ENCODE measurements at regions not wholly inside any gene's neighbourhood (a gene's known extent, or its start where the extent isn't known, plus 50 kb on each side); places are given as distances from the start of the nearest gene placed in this dataset.
"Not testable (repeated sequence)": the region's sequence is repeated elsewhere in the genome, so short reads cannot be mapped to it uniquely, and the experiment has no call there.

DNA sequence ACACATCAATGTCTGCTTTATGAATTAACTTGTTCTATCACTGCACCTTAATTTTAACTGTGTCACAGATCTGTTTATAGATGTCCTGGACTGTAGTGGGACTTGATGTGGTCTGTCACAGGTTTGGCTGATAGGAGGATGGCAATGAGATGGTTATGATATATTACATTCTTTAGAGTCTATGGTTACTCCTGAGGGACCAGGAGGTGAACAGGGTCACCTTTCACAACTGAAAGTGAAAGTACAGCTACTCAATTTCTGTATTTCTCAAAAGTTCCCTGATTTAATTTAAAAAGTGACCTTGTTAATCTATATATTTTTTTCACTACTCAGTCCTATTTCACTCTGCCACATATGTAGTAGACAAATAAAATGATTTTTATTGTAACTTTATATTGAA is 1284.1 kb upstream of the GYPC start:
- no peak for ATAC-seq

DNA sequence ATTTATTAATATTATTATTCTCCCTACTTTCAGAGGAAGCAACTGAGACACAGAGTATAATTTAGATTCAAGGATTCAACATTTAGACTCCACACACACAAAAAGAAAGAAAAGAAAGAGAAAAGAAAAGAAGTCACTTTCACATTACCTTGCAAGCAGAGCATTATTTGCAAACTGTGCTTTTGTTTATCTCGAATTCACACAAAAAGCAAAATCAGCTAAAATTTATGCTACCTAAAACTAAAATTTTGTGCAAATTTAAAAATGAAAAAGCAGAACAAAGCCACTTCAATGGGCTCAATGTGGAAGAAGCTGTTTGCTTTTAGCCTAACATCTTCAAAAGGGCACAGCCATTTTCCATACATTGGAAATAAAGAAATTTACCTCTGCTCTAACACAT is 1282.7 kb upstream of the GYPC start:
- no peak for ATAC-seq

DNA sequence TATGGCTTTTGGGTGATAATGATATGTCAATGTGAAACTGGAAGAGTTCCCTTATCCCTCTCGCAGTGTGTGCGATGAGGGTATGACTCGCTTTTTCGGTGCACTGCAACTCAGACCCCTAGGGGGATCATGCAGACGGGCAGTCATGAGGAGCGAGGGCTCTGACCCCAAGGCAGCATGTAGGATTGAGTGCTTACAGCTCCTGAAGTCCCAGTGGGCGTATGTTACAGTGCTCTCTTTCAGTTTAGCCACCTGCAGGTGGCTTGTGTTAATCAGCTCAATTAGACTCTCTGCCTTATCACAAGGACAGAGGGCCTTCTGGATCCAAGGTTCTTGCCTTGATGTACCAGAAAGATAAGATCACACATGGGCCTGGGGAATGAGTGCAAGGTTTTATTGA is 1269.9 kb upstream of the GYPC start:
- no peak for ATAC-seq

DNA sequence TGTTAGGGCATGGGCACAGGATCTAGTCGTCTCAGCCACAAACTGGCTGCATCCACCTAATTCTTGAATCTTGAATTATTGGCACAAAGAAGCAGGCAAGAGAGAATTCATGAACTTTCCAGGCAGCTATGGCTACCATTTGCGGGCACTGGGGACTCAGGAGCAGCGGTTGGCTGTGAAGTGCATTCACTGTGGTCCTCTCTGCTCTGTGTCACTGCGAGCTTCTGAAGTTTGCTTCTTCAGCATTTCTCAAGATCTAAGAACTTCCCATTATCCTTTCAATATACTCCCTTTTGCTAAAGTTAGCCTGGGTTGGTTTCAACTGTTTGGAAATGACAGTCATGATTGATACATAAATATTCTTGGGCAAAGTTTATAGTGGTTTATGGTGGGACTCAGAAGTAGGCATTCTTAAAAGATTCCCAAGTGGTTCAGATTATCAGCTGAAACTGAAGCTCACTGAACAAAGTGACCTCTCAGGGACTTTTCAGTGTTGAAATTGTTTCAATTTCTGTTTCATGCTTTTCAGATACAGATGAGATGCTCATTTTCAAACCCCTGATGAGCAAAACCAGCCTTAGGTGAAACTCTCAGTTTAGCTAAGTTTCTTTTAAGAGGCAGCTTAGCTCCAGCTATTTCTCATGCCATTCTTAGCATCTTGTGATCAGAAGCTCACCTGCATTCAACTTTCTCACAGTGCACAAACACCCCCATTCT is 1258.3 kb upstream of the GYPC start:
- ATAC-seq = no peak

DNA sequence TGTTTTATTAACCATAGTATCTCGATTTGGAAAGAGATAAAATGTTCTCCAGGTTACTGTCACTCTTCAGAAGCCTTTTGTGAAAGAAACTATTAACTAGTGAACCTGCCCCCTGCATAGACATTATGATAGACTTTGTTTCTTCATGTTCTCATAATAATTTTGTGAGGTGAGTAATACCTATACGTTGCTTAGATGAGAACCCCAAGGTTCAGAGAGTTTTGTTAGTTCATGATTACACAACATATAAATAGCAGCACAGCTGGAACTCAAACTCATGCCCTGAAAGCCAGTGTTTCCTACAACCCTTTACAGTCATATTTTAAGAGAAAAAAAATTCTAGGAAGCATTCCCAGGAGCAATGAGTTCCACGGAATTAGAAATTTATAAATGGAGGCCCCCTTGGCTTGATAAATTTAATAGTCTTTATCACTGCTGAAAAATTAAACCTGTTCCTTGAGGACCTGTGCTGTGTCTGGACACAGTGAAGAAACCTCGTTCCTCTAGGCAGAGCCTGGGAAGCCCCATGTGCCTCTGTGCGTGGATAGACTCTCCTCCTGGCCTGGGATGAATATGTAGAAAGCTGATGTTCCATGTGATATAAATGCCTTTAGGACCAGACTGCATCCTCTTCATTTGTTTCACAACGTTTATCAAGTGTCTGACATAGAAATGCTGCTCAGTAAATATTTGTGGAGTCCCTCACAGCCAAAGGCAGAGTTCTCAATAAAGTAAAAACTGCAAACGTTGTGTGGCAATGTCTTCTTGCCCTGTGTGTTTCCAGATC is 1257.0 kb upstream of the GYPC start:
- no peak for ATAC-seq

DNA sequence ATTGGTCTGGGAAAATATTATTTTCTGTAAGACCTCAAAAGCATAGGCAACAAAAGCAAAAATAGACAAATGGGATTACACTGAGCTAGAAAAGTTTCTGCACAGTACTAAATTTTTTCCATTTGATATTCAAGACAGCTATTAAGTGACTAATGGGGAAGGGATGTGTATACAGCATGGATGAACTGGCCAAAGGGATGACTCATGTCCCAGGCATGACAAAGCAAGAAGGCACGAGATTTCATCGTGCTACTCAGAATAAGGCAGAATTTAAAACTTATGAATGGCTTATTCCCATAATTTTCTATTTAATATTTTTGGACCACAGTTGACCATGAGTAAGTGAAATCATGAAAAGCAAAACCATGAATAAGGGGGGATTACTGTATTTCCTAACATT is 1250.1 kb upstream of the GYPC start:
- no peak for ATAC-seq

DNA sequence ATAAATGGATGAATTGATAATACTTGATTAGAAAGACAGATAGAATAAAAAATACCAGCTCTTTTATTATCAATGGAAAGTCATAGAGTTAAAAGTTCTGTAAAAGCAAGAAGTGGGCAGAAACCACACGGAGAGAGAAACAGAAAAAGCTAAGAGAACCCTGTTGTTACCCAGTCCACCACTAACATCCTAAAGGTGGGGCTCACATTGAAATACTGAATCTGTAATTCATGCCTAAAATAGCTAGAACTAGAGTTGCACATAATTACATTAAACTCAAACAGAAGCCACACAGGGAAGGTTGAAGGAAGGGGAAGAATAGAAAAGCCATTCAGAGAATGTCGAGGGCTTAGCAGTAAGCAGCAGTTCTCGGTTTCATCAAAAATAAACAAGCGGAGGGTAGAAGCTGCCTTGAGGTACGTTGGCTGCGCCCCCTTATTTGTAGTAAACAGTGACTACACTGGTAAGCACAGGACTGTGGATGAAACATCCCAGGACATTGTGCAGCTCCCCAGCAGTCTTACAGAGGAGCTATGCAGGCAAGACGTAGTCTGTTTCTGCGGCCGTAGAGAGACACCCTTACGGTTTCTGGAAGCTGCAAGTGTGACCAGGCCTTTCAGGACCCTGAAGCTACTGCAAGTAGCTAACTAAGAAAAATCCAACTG is 1247.0 kb upstream of the GYPC start:
- no peak for ATAC-seq

DNA sequence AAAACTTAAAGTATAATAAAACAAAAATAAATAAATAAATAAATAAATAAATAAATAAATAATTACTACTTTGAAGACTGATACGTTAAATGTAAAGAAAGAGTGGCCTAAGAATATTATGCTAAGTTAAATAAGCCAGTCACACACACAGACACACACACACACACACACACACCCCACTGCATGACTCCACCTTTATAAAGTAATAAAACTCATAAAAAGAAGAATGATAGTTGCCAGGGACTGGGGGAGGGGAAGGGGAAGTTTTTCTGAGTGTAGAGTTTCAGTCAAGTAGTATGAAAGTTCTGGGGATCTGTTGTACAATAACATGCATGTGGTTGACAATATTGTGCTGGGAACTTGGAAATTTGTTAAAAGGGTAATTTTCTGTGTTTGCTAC is 1237.5 kb upstream of the GYPC start:
- ATAC-seq = no peak

DNA sequence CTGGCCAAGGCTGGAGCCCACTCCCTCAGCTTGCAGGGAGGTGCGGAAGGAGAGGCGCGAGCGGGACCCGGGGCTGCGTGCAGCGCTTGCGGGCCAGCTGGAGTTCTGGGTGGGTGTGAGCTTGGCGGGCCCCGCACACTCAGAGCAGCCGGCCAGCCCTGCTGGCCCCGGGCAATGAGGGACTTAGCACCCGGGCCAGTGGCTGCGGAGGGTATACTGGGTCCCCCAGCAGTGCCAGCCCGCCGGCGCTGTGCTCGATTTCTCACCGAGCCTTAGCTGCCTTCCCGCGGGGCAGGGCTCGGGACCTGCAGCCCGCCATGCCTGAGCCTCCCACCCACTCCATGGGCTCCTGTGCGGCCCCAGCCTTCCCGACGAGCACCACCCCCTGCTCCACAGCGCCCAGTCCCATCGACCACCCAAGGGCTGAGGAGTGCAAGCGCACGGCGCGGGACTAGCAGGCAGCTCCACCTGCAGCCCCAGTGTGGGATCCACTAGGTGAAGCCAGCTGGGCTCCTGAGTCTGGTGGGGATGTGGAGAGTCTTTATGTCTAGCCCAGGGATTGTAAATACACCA is 1233.7 kb upstream of the GYPC start:
- ATAC-seq = not testable (repeated sequence)

DNA sequence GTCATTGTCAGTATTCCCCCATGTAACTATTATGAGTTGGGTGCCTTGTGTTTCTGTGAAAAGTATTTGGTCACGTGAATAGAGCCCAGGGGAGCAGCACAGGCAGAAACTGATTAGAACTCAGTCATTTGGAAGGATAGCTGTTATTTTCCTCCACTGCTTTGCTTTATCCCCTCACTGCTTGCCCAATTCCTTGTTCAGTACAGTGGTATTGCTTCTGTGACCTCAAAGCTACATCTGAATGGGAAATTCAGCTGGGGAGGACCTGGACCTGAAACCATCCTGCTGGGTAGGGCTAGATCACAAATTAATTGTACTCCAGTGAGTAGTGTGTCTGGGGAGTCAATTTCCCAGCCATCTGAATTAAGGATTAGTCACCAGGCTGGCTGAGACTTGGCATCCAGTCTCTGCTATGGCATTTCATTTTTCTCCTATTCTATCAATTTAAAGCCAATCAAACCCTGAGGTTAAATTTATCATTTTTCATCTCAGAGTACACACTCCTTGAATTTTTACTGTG is 1231.6 kb upstream of the GYPC start:
- no peak for ATAC-seq

DNA sequence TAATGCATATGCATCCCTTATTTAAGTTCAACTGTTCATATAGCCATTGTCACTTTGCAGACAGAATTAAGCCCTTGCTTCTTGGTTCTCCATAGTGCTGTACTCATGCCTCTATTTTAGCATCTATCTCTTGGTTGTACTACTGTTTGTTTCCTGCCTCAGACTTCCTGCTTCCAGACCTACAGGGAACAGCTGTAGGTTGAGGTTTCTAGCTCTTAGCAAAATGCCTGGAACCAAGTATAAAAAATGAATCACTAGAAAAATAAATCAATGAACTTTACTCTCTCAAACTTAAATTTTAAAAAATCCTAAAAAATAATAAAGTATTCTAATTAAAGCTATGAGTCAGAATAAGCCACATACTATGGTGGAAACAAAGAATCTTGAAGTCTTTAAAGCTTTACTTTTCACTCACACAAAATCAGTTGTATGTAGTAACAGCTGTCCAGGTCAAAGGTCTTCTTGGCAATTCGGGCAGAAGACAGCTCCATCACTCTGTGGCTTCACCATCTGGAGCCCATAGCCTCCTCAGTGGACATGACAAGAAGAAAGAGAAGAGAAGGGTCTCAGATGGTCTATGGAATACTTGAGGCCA is 1228.1 kb upstream of the GYPC start:
- no peak for ATAC-seq

DNA sequence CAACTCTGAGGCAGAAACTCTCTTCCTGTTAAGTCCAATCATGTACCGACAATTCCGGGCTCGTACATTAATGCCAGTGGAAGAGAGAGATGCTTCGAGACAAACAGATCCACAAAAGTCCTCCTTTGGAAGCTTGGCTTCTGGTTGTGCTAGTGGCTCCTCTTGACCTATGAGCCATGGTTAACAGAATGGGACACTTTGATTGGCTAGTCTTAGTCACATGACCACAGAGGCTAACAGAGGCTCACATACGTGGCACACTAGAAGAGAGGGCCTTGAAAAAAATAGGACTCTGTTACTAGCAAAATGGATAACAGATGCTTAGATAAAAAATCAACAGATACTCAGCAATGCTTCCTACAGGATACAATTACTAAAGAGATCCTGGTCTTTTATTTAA is 1211.9 kb upstream of the GYPC start:
- no peak for ATAC-seq

DNA sequence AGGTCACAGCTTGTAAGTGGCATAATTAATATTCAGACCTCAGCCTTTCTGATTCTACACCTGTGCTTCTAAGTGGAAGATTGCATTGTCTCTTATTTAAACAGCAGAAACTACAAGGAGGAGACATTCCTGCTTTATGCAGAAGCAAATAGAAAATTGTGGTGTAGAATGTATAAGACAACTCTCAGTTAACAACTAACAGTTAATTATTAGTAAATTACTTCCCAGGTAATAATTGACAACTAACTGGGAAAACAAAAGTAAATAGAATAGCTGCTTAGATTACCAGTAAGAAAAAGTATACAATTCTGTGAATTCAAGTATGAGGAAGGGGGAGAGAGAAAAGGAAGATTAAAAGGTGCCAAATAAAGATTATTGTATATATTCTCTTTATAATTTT is 1210.5 kb upstream of the GYPC start:
- ATAC-seq = no peak

DNA sequence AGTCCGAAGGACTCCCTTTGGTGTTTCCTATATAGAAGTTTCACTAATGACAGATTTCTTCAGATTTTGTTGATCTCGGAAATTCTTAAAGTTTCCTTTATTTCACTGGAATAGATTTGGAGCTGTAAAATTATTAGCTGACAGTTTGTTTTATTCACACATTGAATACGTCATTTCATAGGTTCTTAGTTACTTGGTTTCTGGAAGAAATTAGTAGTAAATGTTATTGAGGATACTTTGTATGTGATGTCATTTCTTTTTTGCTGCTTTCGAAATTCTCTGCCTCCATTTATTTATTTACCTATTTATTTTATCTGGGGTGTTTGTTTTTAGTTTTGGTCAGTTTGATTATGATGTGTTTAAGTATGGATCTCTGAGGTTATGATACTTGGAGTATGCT is 1205.9 kb upstream of the GYPC start:
- no peak for ATAC-seq

DNA sequence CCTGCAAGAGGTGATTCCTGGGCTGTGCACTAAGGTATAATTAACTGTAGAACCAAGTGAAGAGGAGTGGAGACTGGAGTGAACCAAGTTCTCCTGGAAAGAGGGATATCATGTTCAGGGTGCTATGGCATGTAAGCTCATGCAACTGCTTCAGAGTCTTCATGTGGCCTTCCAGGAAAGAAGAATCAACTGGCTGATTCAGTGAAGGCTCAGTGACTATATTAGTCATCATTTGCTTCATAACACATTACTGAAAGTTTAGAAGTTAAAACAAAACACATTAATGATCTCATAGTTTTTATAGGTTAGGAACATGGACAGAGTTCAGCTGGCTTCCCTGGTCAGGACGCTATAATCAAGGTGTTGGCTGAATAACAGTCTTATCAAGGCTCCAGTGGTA is 1200.8 kb upstream of the GYPC start:
- no peak for ATAC-seq

DNA sequence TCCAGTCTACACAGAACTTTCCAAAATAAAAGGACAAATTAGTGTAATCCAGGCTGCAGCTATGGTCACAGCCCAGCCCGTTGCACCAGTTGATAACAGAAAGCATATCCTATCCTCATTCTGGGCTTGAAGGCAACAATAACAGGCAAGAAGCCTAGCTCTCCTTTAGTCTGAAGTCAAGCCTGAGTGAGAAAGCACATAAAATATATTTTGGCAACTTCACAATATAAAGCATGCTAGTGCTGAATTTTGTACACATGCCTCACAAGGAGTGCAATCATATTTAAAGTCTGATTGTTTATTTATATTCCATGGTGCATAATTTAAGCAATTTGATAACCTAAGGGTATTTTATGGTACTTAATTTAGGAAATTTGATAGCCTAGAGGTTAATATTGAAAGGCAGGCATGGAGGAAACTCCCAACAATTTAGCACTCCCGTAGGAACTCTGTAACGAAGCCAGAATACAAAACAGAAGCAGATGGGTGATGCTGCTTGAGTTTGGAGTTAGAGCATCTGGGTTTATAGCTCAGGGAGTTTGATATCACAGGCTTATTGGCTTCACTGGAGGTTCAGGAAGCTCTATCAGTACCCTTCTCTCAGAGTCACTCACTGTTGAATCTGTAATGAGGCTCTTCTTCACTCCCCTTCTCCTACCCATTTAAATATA is 1199.1 kb upstream of the GYPC start:
- no peak for ATAC-seq

DNA sequence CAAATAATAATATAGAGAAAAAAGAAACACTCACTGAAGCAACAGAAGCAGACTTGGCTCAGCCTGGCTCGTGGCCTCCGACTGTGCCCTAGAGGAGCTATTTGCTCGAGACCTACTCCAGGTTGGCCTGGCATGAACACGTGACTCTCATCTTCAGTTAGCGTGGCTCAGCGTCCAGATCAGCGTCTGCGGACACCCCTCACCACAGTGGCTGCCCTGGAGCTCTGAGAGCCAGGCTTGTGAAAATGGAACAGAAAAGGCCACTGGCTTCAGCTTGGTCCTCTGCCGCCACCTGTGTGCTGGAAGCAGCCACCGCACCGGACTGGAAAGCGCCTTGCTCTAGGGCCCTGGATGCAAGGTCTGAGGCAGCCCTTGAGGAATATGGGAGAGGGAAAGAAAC is 1184.0 kb upstream of the GYPC start:
- no peak for ATAC-seq

DNA sequence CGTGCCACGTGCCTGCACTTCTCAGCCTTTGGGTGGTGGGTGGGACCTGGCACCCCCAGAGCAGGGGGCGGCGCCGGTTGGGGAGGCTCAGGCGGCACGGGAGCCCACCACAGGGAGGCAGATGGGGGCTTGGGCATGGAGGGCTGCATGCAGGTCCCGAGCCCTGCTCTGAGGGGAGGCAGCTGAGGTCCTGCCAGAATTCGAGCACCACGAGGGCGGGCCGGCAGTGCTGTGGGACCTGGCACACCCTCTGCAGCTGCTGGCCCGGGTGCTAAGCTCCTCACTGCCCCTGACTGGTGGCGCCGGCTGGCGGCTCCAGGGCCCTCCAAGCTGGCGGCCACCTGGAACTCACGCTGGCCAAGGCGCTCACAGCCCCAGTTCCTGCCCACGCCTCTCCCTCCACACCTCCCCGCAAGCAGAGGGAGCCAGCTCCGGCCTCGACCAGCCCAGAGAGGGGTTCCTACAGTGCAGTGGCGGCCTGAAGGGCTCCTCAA is 1176.8 kb upstream of the GYPC start:
- no peak for ATAC-seq

DNA sequence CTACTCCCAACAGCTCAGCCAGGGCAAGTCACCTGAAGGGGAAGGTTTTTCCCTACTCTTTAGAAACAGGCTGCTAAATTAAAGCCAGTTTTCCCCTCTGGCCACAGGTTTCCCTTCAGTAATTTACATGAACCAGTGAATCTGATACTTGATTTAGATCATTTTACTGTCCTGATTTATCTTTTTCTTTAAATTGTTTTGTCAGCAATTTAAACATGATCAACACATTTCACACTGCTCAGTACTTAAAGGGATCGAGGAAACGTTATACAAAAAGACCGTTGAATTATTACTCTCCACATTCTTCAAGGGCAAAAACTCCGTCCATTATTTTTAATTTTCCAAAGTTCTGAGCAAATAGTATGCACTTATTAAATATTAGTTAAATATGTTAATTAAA is 1165.7 kb upstream of the GYPC start:
- ATAC-seq = no peak

DNA sequence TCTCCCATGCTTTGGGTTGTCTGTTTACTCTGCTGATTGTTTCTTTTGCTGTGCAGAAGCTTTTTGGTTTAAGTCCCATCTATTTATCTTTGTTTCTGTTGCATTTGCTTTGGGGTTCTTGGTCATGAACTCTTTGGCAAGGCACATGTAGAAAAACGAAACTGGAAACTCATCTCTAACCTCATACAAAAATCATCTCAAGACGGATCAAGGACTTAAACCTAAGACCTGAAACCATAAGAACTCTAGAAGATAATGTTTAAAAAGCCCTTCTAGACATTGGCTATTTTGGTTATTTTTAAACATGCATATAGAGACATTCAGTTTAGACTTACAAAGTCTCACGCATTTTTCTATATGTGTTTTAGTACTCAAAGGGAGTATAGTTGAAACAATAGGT is 1164.3 kb upstream of the GYPC start:
- no peak for ATAC-seq

DNA sequence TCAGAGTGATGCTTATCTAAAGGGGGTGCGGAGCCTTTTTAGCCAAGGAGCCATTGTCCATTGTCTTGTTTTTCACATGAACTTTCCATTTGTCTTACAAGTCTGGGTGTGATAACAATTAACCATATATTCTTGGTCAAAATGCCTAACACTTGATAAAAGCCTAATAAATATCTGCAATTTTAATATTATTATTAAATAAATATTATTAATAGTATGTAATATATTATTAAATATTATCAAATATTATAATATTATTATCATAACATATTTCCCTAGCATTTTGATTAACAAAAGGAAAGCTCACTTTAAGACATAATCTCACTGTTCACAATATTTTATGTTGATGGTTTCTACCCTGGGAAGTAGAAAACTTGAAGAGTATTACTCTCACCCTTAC is 1143.6 kb upstream of the GYPC start:
- ATAC-seq = no peak

DNA sequence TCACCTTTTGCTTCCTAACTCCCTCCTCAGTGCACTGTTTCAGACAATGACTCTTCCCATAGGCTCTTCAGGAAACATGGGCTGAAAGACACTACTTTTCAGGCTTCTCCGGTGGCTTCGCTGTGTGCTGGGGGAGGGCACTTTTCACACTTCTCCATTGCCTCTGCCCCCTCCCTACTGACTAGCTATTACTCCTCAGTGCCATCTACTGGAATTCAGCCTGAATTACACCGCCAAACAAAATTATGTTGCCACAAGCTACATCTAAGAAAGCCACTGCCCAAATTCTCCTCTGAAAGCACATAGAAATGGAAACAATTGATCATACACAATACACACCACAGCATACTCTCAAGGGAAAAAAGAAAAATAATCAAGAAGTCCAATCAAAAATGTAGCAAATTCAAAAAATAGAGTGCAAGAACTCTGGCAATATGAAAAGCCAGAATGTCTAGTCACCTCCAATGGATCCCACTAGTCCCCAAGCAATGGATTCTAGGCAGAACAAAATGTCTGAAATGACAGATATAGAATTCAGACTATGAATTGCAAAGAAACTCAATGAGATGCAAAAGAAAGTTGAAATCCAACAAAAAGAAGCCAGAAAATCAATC is 1139.4 kb upstream of the GYPC start:
- ATAC-seq = no peak

Data from activated CD4-positive, CD25-positive, alpha-beta regulatory T cell treated with anti-CD3 and anti-CD28 coated beads, Interleukin-2, amount 50 U/mL, for 24 hours (primary cell).